ENCODE measurements at regions not wholly inside any gene's neighbourhood (a gene's known extent, or its start where the extent isn't known, plus 50 kb on each side); places are given as distances from the start of the nearest gene placed in this dataset.

GRCh38 chr5:119930490-119930889, 301.1 kb downstream of the FAM170A start:
- TF ChIP-seq CTCF (IDR thresholded peaks at IDR 0.05) (no peak), POLR2A (IDR thresholded peaks at IDR 0.05) (no peak)
